Effector CD4-positive, alpha-beta T cell (primary cell): ENCODE measurements at regions not wholly inside any gene's neighbourhood (a gene's known extent, or its start where the extent isn't known, plus 50 kb on each side); places are given as distances from the start of the nearest gene placed in this dataset.
"Not testable (repeated sequence)": the region's sequence is repeated elsewhere in the genome, so short reads cannot be mapped to it uniquely, and the experiment has no call there.

Experiments
- DNase-seq: peaks from one replicate; pipeline ENCODE4 v3.0.0-alpha.2; 2020

- DNase-seq = no peak
Observed at GRCh38 chr13:43946281-43946680, 66.6 kb downstream of the LACC1 start.

DNA sequence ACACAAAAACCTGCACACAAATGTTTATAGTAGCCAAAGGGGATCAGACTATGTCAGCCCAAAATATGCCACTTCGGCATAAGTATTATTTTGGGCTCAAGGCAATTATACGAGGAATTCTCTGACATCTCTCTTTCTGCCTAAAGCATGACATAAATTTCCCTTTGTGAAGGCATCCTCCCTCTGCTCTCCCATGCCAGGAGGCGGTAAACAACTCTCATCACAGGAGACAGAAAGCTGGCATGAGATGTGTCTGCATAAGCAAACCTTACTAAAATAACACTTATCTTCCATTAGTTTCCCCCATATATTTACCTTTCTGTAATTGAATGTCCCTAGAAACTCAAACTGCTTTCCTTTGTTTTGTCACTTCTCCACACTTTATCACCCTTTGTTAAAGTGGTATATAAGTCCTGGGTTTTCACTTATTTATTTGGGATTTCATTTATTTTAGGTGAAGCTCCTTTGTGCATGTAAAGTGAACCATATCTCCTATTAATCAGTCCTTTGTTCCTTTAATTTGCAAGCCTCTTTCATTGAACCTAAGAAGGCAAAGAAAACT is 68.3 kb downstream of the LACC1 start:
- DNase-seq = no peak

DNA sequence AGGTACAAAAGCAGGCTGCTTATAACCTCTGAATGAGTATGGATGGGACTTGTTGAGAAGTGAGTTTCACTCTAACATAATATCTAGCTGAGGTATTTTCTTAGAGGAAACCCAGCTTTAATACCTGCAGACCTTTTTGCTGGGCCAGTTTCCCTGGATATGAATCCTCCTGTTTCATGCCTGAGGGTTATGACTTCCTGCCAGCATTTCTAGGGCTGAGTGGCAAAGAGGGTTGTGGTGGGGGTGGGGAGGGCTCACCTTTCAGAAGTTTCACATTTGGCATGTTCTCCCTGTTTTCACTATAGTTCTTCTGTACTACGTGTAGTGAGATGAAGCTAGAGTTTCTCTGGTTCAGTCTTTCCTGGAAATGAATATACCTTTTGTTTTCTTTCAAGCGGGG is 73.7 kb downstream of the LACC1 start:
- no peak for DNase-seq

GRCh38 chr13:43956975-43957374 is 77.3 kb downstream of the LACC1 start:
- DNase-seq = not testable (repeated sequence)

GRCh38 chr13:43959291-43959690 is 79.6 kb downstream of the LACC1 start:
- no peak for DNase-seq

DNA sequence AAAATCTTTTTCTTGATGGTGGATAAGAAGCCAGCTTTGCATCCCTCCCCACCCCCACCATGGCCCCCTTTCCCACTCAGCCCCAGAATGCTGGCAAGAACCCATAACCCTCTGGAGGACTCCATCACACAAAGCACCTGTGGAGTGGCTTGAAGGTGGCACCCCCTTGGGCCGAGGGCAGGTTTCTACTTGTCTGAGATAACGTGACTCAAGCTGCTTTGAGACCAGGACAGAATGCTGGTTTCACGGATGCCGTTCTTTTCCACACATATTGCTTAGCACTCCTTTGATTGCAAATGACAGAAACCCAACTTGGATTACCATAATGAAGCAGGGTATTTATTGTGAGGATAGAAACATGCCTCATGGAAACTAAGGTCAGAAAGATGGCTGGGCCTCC is 82.2 kb downstream of the LACC1 start:
- no peak for DNase-seq

- DNase-seq = no peak
Observed at GRCh38 chr13:43963726-43964125, 84.0 kb downstream of the LACC1 start.

DNA sequence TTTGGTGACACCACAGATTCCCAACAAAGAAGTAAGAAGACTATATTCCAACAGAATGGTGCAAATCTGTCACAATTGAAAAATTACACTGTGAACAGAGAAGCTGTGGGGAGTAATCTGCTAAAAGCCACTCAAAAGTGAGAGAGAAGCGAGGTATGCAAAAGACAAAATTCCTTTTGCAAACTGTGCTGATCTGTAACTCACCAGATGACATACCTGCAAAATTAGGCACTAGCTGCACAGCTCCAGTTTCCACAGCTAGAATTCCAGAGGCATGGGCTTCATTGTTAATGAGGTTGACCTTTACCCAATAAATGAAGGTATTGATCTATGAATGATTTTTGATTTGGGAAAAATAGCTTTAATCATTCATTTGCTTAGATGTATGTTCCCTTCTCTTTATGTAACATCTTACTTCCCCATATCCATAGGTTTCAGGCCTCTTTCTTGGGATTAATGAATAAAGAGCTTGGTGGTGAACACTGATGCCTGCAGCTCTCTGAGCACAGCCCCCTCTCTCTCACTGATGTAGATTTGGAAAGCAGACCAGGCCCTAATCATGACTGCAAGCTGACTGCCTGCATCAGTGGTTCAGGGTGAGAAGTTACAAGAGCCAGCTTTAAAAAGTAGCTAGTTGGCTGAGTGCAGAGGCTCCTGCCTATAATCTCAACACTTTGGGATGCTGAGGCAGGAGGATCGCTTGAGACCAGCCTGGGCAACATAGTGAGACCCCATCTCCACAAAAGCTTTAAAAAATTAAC is 85.2 kb downstream of the LACC1 start:
- no peak for DNase-seq

DNA sequence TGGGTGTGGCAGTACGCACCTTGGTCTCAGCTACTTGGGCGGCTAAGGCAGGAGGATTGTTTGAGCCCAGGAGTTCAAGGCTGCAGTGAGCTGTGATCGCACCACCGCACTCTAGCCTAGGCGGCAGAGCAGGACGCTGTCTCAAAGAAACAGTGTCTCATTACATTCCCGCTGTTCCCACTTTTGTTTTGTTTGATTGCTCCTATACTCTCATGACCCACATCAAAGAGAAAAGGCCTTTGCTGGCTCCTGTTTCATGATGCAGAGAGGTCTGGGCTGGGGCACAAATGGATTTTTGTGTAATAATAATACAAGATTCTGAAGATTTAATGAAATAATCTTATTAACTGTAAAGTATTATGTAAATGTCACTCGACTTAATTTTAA is 85.7 kb downstream of the LACC1 start:
- DNase-seq = no peak

GRCh38 chr13:43968251-43968942 is 88.7 kb downstream of the LACC1 start:
- DNase-seq = not testable (repeated sequence)

- not testable (repeated sequence) for DNase-seq
Observed at GRCh38 chr13:43968943-43969690, 89.4 kb downstream of the LACC1 start.

GRCh38 chr13:43969919-43970318 is 90.2 kb downstream of the LACC1 start:
- not testable (repeated sequence) for DNase-seq

- not testable (repeated sequence) for DNase-seq
Observed at GRCh38 chr13:43970520-43971242, 91.0 kb downstream of the LACC1 start.

- DNase-seq = not testable (repeated sequence)
Observed at GRCh38 chr13:43971324-43971723, 91.6 kb downstream of the LACC1 start.

DNA sequence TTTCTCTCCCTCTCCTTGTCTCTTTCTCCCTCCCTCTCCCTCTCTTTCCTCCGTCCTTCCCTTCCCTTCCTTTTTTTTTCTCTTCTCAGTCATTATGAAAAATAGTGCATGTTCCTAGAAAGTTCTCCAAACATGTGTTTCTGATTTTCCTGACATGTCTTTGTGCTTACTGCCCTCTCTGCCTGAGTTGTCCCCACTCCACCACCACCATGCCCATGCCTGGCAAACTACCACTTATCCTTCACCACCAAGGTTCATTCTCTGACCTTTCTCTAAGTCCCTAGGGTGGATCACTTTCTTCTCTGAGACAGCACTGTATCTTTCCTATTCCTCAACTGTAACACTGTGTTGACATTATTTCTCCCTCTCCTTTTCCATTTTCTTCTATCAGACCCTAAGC is 98.2 kb downstream of the LACC1 start:
- DNase-seq = no peak

DNA sequence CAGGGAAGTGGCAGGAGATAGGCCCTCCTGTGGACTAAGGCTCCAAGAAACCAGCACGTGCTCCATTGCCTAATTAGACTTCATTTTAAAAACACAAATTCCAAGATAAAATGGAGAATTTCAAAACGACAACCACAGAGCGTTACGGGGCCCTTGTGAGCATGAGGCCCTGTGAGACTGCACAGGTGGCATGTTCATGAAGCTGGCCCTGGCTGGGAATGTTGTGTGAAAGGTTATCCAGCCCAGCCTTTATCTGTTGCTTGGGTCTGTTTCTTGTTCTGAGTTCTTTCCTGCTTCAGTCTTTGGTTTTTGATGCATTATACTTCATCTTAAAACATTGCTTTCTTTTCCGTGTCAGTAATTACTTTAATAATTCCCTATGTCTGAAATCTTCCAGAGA is 99.0 kb downstream of the LACC1 start:
- DNase-seq = no peak

DNA sequence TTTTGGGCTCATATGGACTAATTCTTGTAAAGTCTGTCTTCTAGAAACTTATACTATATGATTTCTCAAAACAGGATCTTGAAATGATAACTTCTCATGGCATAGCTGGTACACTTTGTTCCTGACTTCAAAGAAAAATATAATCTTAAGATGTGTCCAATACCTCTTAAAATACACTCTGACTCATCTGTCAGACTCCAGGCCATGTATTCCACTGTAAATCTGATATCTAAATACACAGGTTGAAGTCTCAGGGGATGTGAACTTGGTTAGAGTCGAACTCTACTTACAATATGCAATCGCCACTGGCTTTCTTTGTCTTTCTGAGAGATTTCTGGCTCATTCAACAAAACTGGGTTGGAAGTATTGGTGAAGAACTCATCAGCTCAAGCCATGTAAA is 99.8 kb downstream of the LACC1 start:
- no peak for DNase-seq

GRCh38 chr13:43980587-43980986 is 100.9 kb downstream of the LACC1 start:
- DNase-seq = no peak

DNA sequence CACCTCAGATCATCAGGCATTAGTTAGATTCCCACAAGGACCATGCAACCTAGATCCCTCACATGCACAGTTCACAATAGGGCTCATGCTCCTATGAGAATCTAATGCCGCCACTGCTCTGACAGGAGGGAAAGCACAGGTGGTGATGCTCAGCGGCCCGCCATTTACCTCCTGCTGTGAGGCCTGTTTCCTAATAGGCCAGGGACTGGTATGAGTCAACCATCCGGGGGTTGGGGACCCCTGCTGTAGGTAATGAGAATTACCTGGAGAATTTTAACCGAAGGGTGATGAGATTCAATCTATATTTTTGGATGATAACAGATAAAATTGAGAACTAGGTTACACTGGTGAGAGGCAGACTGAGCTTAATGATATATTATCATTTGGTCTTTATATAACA is 101.4 kb downstream of the LACC1 start:
- no peak for DNase-seq

GRCh38 chr13:43981512-43982301 is 102.0 kb downstream of the LACC1 start:
- DNase-seq = no peak

DNA sequence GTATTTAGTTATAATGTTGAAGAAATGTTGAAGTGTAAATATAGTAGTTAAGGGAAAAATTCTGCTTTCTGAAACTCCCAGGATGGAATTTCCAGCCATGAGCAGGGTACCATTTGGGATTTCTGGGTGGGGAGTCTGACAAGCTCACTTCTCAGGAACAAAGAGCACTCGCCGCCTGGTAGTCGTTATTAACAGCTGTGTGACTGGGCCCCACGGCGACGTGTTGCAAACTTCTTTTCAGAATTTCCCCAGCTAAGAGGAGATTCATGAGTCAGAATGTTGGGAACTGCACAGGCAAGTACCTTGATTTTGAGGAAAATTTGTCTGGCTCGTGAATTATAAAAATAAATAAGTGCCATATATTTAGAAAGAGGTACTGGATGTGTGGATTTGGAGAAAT is 103.7 kb downstream of the LACC1 start:
- DNase-seq = no peak

DNA sequence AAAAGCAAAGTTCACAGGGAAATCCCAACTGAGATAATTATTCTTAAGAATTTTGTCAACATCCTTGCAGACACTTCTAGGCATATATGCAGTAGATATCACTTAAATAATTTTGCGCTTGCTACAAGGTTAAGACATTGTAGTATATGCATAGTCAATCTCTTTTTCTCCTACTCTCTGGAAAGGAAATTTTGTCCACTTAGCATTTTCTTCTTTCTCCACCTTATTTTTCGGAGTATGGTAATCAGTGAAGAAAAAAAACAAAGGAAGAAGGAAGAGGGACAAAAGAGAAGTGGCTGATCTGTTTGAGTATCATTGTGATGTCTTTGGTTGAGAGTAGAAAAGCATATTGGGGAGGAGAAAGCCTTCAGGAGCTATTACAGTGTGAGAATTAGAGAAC is 104.6 kb downstream of the LACC1 start:
- no peak for DNase-seq
